Kasumi-1 (cell line): ENCODE measurements at regions not wholly inside any gene's neighbourhood (a gene's known extent, or its start where the extent isn't known, plus 50 kb on each side); places are given as distances from the start of the nearest gene placed in this dataset.
"Not testable (repeated sequence)": the region's sequence is repeated elsewhere in the genome, so short reads cannot be mapped to it uniquely, and the experiment has no call there.

ENCODE experiments used
- DNase-seq, 2 experiments: peaks; one replicate each; lab custom pipeline; 2025; lab: John Stamatoyannopoulos, UW

- DNase-seq = no peak
Measured at GRCh38 chr10:30732671-30733070, 103.1 kb upstream of the LYZL2 start.

GRCh38 chr10:30731963-30732362, 102.4 kb upstream of the LYZL2 start:
- DNase-seq = no peak

GRCh38 chr10:30730306-30730705, 100.8 kb upstream of the LYZL2 start:
- DNase-seq = no peak

- no peak for DNase-seq
Measured at GRCh38 chr10:30728766-30729165, 99.2 kb upstream of the LYZL2 start.

GRCh38 chr10:30728127-30728526, 98.6 kb upstream of the LYZL2 start:
- DNase-seq = no peak

GRCh38 chr10:30727524-30727923, 98.0 kb upstream of the LYZL2 start:
- no peak for DNase-seq

- DNase-seq = peak; percentile 70 to 76
Measured at GRCh38 chr10:30726783-30727414, 97.3 kb upstream of the LYZL2 start.

- no peak for DNase-seq
Measured at GRCh38 chr10:30725661-30726060, 96.1 kb upstream of the LYZL2 start.

- DNase-seq = no peak
Measured at GRCh38 chr10:30724296-30724695, 94.7 kb upstream of the LYZL2 start.

- peak; percentile 23 to 42 for DNase-seq
Measured at GRCh38 chr10:30722956-30723620, 93.5 kb upstream of the LYZL2 start.

GRCh38 chr10:30719832-30720231, 90.3 kb upstream of the LYZL2 start:
- no peak for DNase-seq

GRCh38 chr10:30709700-30710358, 80.3 kb upstream of the LYZL2 start:
- no peak for DNase-seq

- DNase-seq = no peak
Measured at GRCh38 chr10:30709229-30709628, 79.7 kb upstream of the LYZL2 start.

GRCh38 chr10:30708234-30708633, 78.7 kb upstream of the LYZL2 start:
- DNase-seq = no peak

- not testable (repeated sequence) for DNase-seq
Measured at GRCh38 chr10:30706189-30706588, 76.6 kb upstream of the LYZL2 start.

GRCh38 chr10:30705625-30706149, 76.1 kb upstream of the LYZL2 start:
- DNase-seq = no peak

GRCh38 chr10:30705101-30705624, 75.6 kb upstream of the LYZL2 start:
- DNase-seq = no peak

GRCh38 chr10:30704601-30705100, 75.1 kb upstream of the LYZL2 start:
- DNase-seq = not testable (repeated sequence)

- no peak for DNase-seq
Measured at GRCh38 chr10:30704026-30704600, 74.6 kb upstream of the LYZL2 start.

GRCh38 chr10:30703446-30703845, 73.9 kb upstream of the LYZL2 start:
- not testable (repeated sequence) for DNase-seq

GRCh38 chr10:30702860-30703259, 73.3 kb upstream of the LYZL2 start:
- DNase-seq = no peak
